ENCODE measurements at regions not wholly inside any gene's neighbourhood (a gene's known extent, or its start where the extent isn't known, plus 50 kb on each side); places are given as distances from the start of the nearest gene placed in this dataset.

DNA sequence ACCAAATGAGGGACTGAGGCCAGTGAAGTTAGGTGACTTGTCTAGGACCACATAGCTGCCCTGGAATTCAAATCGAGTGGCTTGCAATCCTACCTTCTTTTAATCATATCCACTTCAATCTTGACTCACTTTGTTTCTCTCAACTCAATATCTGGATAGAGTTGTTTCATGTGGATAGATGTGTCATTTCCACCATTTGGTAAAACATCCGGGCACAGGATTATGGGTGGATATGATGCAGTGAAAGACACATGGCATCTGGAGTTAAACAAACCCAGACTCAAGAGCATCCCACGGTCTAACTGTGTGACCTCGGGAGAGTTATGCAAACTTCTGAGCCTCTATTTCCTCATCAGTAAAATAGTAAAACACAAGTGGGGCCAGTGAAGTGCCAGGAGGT, 103.6 kb upstream of the CNKSR3 start:
- Histone ChIP-seq H4K20me1 (replicated peaks; ENCODE audit: control insufficient read depth, extremely low read depth, insufficient read depth, low read length) (no peaks in the 10 kb centered on the region), H3K36me3 (ENCODE audit: control insufficient read depth in 2 of 2, extremely low read depth in 1 of 2, insufficient read depth in 2 of 2, low read length in 2 of 2) (no peaks in the 10 kb centered on the region), H3K27me3 (ENCODE audit: control insufficient read depth in 2 of 2, insufficient read depth in 2 of 2, low read length in 2 of 2) (no peaks in the 10 kb centered on the region), H3K9me3 (replicated peaks; ENCODE audit: control insufficient read depth, insufficient read depth, low read length) (no peaks in the 10 kb centered on the region), H3K4me1 (ENCODE audit: control insufficient read depth, extremely low read depth, insufficient read depth, low read length) (peaks cover 22% of the 10 kb centered on the region), H3K79me2 (ENCODE audit: control insufficient read depth, insufficient read depth, low read length) (no peaks in the 10 kb centered on the region), H3K4me3 (replicated peaks in 1 of 3; ENCODE audit: insufficient read depth in 1 of 3, low read depth in 1 of 3, low read length in 3 of 3) (no peak overlapping the region), H3K27ac (ENCODE audit: insufficient read depth, low read depth, low read length) (peak overlapping the region; percentile 81), H3K9ac (replicated peaks; ENCODE audit: extremely low read depth, insufficient read depth, low read length) (peak overlapping the region; percentile 35), H3K4me2 (ENCODE audit: insufficient read depth, low read length) (peak overlapping the region; percentile 40), H3K9me1 (replicated peaks; ENCODE audit: control insufficient read depth, extremely low read depth, insufficient read depth, low read length) (no peaks in the 10 kb centered on the region), H2AFZ (ENCODE audit: low read depth, low read length) (peak overlapping the region; percentile 69)
- dilution Hi-C loops (cut with MboI; ENCODE audit: extremely low pct_ligation_motif_present, low sequenced_read_pairs): no loop called here
- peak; percentile 87 for FAIRE-seq
- TF ChIP-seq FOS (IDR thresholded peaks at IDR 0.05; ENCODE audit: borderline replicate concordance, insufficient read depth, low read length): peak; percentile 85
- TF ChIP-seq JUN (IDR thresholded peaks at IDR 0.05; ENCODE audit: borderline replicate concordance, insufficient read depth, insufficient read length, low read depth): peak; percentile 49
- peak; percentile 73 for TF ChIP-seq POLR2AphosphoS5 (IDR thresholded peaks at IDR 0.05; ENCODE audit: insufficient read depth, low read depth, low read length)
- TF ChIP-seq, protein P1, sequence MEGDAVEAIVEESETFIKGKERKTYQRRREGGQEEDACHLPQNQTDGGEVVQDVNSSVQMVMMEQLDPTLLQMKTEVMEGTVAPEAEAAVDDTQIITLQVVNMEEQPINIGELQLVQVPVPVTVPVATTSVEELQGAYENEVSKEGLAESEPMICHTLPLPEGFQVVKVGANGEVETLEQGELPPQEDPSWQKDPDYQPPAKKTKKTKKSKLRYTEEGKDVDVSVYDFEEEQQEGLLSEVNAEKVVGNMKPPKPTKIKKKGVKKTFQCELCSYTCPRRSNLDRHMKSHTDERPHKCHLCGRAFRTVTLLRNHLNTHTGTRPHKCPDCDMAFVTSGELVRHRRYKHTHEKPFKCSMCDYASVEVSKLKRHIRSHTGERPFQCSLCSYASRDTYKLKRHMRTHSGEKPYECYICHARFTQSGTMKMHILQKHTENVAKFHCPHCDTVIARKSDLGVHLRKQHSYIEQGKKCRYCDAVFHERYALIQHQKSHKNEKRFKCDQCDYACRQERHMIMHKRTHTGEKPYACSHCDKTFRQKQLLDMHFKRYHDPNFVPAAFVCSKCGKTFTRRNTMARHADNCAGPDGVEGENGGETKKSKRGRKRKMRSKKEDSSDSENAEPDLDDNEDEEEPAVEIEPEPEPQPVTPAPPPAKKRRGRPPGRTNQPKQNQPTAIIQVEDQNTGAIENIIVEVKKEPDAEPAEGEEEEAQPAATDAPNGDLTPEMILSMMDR (IDR thresholded peaks at IDR 0.05; ENCODE audit: extremely low read depth in 1 of 2, insufficient read depth in 1 of 2, low read depth in 1 of 2, low read length in 2 of 2): no peak
- TF ChIP-seq GATA2 (IDR thresholded peaks at IDR 0.05; ENCODE audit: insufficient read depth, insufficient read length, low read depth, low read length): peak; percentile 86
- no TSS peak for BruUV-seq (replicated peaks)
- ChIA-PET POLR2A (no interaction called here), CTCF (interaction anchor here (0.5 to 1.5 kb wide), 7 partner anchors 24 to 191 kb away, joined by 3 to 5 read pairs (median 5); no protein-coding TSS in a partner anchor)
- DNase-seq (ENCODE audit: low read depth, low spot score): peak; percentile 89
- intact Hi-C loops (cut with micrococcal nuclease): loop anchor here (1.0 to 2.0 kb wide), 4 partner anchors 39 to 182 kb away; partner anchors contain the start of gene CNKSR3

DNA sequence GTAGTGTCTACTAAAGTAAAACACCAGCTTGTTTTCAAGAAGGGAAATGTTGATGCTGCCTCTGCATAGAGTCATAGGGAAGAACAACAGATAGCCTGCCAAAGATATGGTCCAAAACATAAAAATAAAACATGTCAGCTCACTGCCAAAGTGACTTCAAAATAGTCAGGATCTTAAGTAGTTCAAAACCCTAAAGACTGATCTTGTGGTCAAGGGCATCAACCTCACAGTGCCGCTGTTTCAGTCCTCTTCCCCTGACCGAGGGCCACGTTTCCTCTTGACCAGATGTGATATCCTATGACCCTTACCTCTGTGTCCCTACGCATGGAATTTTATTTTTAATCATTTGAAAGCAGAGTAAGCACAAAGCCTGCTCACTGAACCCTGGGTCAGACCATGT, 104.2 kb upstream of the CNKSR3 start:
- DNase-seq (ENCODE audit: low read depth, low spot score): peak; percentile 83
- CTCF ChIA-PET: interaction anchor here (1.3 to 1.5 kb wide), 2 partner anchors 61 to 190 kb away, joined by 3 to 4 read pairs; no protein-coding TSS in a partner anchor

More for the DNA sequence above, 104.2 kb upstream of the CNKSR3 start:
- no peaks in the 10 kb centered on the region for H3K9me3 ChIP-seq (replicated peaks; ENCODE audit: control insufficient read depth, insufficient read depth, low read length)
- intact Hi-C loops (cut with micrococcal nuclease): loop anchor here (1.0 to 2.0 kb wide), 4 partner anchors 39 to 182 kb away; partner anchors contain the start of gene CNKSR3
- H3K27ac ChIP-seq (ENCODE audit: insufficient read depth, low read depth, low read length): peak overlapping the region; percentile 81
- H3K27me3 ChIP-seq (ENCODE audit: control insufficient read depth in 2 of 2, insufficient read depth in 2 of 2, low read length in 2 of 2): no peaks in the 10 kb centered on the region
- no peak overlapping the region for H3K9ac ChIP-seq (replicated peaks; ENCODE audit: extremely low read depth, insufficient read depth, low read length)
- no peaks in the 10 kb centered on the region for H4K20me1 ChIP-seq (replicated peaks; ENCODE audit: control insufficient read depth, extremely low read depth, insufficient read depth, low read length)
- TF ChIP-seq, protein P1 (IDR thresholded peaks at IDR 0.05; ENCODE audit: extremely low read depth in 1 of 2, insufficient read depth in 1 of 2, low read depth in 1 of 2, low read length in 2 of 2): no peak
- TF ChIP-seq POLR2A (IDR thresholded peaks at IDR 0.05; ENCODE audit: low read depth, low read length) (no peak), EZH2 (IDR thresholded peaks at IDR 0.05; ENCODE audit: borderline replicate concordance, low read depth, low read length, severe bottlenecking) (no peak), FOS (IDR thresholded peaks at IDR 0.05; ENCODE audit: borderline replicate concordance, insufficient read depth, low read length) (no peak), POLR2AphosphoS5 (IDR thresholded peaks at IDR 0.05; ENCODE audit: insufficient read depth, low read depth, low read length) (no peak), JUN (IDR thresholded peaks at IDR 0.05; ENCODE audit: borderline replicate concordance, insufficient read depth, insufficient read length, low read depth) (no peak)
- dilution Hi-C loops (cut with MboI; ENCODE audit: extremely low pct_ligation_motif_present, low sequenced_read_pairs): no loop called here
- peak overlapping the region; percentile 2 for H3K4me2 ChIP-seq (ENCODE audit: insufficient read depth, low read length)
- TSS peak; percentile 94 for BruUV-seq (replicated peaks)
- POLR2A ChIA-PET: no interaction called here
- no peaks in the 10 kb centered on the region for H3K9me1 ChIP-seq (replicated peaks; ENCODE audit: control insufficient read depth, extremely low read depth, insufficient read depth, low read length)
- peak overlapping the region; percentile 69 for H2AFZ ChIP-seq (ENCODE audit: low read depth, low read length)
- no peaks in the 10 kb centered on the region for H3K79me2 ChIP-seq (ENCODE audit: control insufficient read depth, insufficient read depth, low read length)
- FAIRE-seq: no peak
- H3K36me3 ChIP-seq (ENCODE audit: control insufficient read depth in 2 of 2, extremely low read depth in 1 of 2, insufficient read depth in 2 of 2, low read length in 2 of 2): no peaks in the 10 kb centered on the region
- H3K4me1 ChIP-seq (ENCODE audit: control insufficient read depth, extremely low read depth, insufficient read depth, low read length): peaks cover 22% of the 10 kb centered on the region
- no peak overlapping the region for H3K4me3 ChIP-seq (replicated peaks in 1 of 3; ENCODE audit: insufficient read depth in 1 of 3, low read depth in 1 of 3, low read length in 3 of 3)

Data from endothelial cell of umbilical vein (primary cell).